ENCODE measurements at regions not wholly inside any gene's neighbourhood (a gene's known extent, or its start where the extent isn't known, plus 50 kb on each side); places are given as distances from the start of the nearest gene placed in this dataset.

DNA sequence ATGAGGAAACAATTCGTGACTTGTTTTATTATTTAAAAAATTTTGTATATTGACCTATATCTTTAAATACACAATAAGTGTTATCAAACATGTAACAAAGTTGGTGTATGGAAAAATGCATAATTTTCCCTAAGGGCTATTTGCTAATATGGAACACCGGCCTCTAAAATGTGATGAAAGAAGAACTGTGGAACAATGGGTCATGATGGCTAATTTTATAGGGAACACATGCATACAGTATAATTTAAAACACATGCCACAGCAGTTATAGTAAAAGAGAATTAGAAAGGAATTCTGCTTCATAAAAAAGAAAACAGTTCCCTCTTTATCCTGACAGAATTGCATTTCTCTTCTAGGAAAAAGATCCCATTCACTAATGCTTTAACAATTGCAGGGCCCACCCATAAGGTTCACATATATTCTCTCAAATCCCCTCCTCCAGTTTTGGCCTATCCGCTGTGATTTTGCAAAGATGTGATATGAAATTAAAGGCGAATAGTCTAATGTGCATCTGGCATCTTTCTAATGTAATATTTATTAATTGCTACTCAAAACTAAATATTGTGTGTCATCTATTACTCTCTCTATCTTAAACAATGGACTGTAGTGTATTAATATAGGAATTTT, 628.1 kb upstream of the CITED2 start:
- TF ChIP-seq CTCF (IDR thresholded peaks at IDR 0.05): no peak
- no peak for TF ChIP-seq POLR2A (IDR thresholded peaks at IDR 0.05)

Measured in heart left ventricle (tissue), 13 donors.